ACC112 (cell line): ENCODE measurements at regions not wholly inside any gene's neighbourhood (a gene's known extent, or its start where the extent isn't known, plus 50 kb on each side); places are given as distances from the start of the nearest gene placed in this dataset.
"Not testable (repeated sequence)": the region's sequence is repeated elsewhere in the genome, so short reads cannot be mapped to it uniquely, and the experiment has no call there.

Experiments
- H2AFZ ChIP-seq: fragments of 200-600 bp; sonication (generic); one replicate; pipeline ENCODE4 v1.6.0; 2017; ENCODE audit warnings: antibody characterized with exemption, low read length; ENCODE audit not compliant: unreplicated experiment
- H3K27ac ChIP-seq: fragments of 200-600 bp; sonication (generic); 2 replicates; pipeline ENCODE4 v1.5.1; 2014; ENCODE audit warnings: low read depth, mild to moderate bottlenecking, antibody characterized with exemption, low read length, moderate library complexity
- H3K27me3 ChIP-seq: fragments of 200-600 bp; sonication (generic); 2 replicates; pipeline ENCODE4 v1.6.1; 2014; ENCODE audit warnings: mild to moderate bottlenecking, antibody characterized with exemption, low read length, moderate library complexity, mixed read lengths; ENCODE audit not compliant: insufficient read depth
- H3K36me3 ChIP-seq: fragments of 200-600 bp; sonication (generic); 2 replicates; pipeline ENCODE4 v1.6.1; 2016; ENCODE audit warnings: mild to moderate bottlenecking, antibody characterized with exemption, low read length, moderate library complexity, mixed read lengths; ENCODE audit not compliant: insufficient read depth
- H3K4me1 ChIP-seq: fragments of 200-600 bp; sonication (generic); one replicate; pipeline ENCODE4 v1.6.1; 2016; ENCODE audit warnings: low read length, mixed read lengths; ENCODE audit not compliant: insufficient read depth, unreplicated experiment, control insufficient read depth
- H3K4me3 ChIP-seq: fragments of 200-600 bp; sonication (generic); 2 replicates; pipeline ENCODE4 v1.5.1; 2014; ENCODE audit warnings: mild to moderate bottlenecking, low read depth, low read length
- H3K79me2 ChIP-seq: fragments of 200-600 bp; sonication (generic); one replicate; pipeline ENCODE4 v1.6.0; 2016; ENCODE audit warnings: low read length; ENCODE audit not compliant: control insufficient read depth, unreplicated experiment, insufficient read depth

DNA sequence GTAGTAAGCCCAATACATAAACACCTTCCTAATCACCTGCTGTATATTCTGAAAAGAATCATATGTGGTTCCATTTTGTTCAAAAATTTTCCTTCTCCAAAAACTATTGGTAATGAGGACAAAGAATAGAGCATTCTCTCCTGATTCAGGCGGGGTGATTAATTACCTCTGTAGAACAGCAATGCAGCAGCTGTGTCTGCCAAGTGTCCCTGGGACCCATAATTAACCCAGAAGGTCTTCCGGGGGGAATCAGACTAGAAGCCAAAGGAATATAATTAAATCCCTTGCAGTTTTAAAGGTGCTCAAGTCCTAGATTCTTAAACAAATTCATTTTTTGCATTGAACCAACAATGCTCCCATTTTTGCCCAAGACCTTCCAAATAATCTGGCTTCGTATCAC lies 60.3 kb upstream of the ABLIM1 start:
- Histone ChIP-seq H3K4me3 (no peak overlapping the region), H2AFZ (no peak overlapping the region), H3K27ac (no peak overlapping the region), H3K36me3 (no peaks in the 10 kb centered on the region), H3K27me3 (no peaks in the 10 kb centered on the region), H3K4me1 (peaks cover 27% of the 10 kb centered on the region), H3K79me2 (no peaks in the 10 kb centered on the region)

DNA sequence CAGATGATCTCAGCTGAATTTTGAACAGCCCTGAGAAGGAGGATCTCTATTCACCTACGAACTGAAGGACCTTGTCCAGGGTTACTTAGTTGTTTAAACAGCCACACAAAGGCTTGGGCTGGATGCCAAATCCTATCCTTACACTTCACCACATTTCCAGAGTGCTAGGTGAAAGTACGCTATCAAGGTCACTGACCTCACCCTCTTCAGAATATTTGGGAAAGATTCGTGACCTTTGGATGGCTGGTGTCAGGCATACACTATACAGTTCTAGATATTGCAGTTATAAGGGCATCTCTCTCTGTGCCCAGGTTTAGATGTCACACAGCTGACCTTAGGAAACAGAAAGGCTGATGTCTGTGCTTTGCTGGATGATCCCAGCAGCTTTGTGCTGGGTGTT lies 61.2 kb upstream of the ABLIM1 start:
- Histone ChIP-seq H3K36me3 (no peaks in the 10 kb centered on the region), H3K27ac (no peak overlapping the region), H3K4me3 (no peak overlapping the region), H3K27me3 (no peaks in the 10 kb centered on the region), H2AFZ (no peak overlapping the region), H3K4me1 (peaks cover 17% of the 10 kb centered on the region), H3K79me2 (no peaks in the 10 kb centered on the region)

DNA sequence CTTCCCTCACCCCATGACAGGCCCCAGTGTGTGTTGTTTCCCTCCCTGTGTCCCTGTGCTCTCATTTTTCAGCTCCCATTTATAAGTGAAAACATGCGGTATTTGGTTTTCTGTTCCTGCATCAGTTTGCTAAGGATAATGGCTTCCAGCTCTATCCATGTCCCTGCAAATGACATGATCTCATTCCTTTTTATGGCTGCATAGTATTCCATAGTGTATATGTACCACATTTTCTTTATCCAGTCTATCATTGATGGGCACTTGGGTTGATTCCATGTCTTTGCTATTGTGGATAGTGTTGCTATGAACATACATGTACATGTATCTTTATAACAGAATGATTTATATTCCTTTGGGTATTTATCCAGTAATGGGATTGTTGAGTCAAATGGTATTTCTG lies 61.9 kb upstream of the ABLIM1 start:
- H3K4me3 ChIP-seq, H3K27ac ChIP-seq, H3K36me3 ChIP-seq, H3K27me3 ChIP-seq, H2AFZ ChIP-seq, H3K79me2 ChIP-seq: not testable (repeated sequence)
- peaks cover 11% of the 10 kb centered on the region for H3K4me1 ChIP-seq

DNA sequence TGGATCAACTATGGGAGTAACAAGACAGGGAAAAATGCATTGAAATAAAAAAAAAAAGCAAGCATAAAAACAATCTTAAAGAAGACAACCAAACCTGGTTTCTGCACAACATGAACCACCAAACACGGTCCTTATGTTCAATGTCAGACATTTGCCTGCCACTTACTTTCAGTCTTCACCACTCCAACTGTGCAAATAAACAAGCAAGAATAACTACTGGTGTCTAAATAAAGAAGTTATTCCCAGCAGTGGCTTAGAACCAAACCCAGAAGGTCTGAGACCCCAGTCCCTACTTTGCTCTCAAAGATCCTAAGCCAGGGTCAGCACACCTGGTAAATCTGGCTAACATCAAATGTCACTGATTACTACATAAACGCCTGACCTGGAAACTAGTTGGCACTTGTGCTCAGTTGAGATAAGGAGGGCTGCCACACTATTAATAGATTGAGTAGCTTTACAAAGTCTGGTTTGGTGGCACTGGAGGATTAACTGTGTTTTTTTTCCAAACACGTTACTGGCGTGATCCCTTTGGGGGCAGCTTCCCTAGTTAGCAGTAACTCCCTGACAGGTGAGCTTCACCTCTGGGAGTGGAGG lies 62.7 kb upstream of the ABLIM1 start:
- Histone ChIP-seq H3K4me1 (peaks cover 3% of the 10 kb centered on the region), H3K36me3 (no peaks in the 10 kb centered on the region), H2AFZ (no peak overlapping the region), H3K79me2 (no peaks in the 10 kb centered on the region), H3K27me3 (no peaks in the 10 kb centered on the region), H3K4me3 (no peak overlapping the region), H3K27ac (no peak overlapping the region)

DNA sequence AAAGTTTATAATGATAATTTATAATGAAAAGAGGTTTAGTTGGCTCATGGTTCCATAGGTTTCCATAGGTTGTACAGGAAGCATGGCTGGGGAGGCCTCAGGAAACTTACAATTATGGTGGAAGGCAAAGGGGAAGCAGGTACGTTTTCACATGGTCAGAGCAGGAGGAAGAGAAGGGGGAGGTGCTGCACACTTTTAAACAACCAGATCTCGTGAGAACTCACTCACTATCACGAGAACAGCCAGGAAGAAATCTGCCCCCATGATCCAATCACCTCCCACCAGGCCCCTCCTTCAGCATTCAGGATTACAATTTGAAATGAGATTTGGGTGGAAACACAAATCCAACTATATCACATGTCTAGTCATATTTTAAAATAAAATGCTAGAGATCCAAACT lies 64.1 kb upstream of the ABLIM1 start:
- not testable (repeated sequence) for H3K4me3 ChIP-seq, H3K36me3 ChIP-seq, H3K79me2 ChIP-seq, H2AFZ ChIP-seq, H3K27me3 ChIP-seq, H3K27ac ChIP-seq, H3K4me1 ChIP-seq

DNA sequence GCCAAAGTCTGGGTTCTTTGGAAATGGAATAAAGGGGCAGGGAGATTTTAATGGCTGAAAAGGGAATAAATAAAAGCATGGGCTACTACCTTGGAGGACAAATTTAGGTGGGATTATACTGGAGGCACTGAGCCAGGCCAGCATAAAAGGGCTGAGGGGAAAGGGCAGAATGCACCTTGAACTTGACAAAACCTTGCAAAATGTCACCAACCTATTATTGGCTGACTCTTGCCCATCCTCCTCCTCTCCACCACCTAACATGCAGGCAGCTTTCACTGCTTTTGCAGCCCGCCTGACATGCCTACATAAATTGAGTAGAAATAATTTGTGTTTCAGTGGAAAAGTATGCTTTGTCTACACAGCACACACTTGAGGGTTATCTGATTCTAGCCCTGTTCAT lies 65.3 kb upstream of the ABLIM1 start:
- H3K27ac ChIP-seq = no peak overlapping the region
- H2AFZ ChIP-seq = no peak overlapping the region
- H3K27me3 ChIP-seq = no peaks in the 10 kb centered on the region
- no peaks in the 10 kb centered on the region for H3K36me3 ChIP-seq
- no peak overlapping the region for H3K4me3 ChIP-seq
- no peaks in the 10 kb centered on the region for H3K79me2 ChIP-seq
- H3K4me1 ChIP-seq = no peaks in the 10 kb centered on the region

DNA sequence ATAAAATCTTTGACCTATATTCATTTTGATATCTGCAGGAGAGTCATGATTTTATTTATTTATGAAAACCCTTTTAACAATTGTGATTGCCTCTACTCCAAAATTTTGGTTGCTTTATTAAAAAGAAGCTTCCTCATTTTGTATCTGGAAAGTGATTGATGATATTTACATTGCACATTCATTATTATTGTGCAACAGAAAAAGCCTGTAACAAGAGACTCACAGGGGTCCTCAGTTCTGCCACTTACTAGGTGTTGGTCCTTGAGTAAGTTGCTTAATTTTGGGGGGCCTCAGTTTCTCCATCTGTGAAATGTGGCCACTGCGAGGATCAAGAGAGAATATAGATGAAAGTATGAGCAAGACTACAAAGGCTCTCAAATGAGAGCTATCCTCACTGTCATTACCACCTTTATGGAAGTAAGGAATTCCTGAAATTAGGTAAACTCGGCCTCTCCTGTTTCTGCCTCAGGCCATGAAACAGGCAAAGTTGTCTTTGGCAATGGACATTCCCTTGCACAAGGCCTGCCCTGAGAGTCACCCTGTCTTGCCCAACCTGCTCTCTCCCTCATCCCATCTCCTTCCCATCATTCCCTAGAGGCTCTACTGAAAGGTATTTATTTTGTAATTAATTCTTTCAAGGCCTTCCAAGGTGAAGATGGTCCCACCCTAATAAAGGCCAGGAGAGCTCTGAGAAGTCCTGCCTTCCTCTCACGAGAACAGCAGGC lies 66.1 kb upstream of the ABLIM1 start:
- H3K79me2 ChIP-seq = no peaks in the 10 kb centered on the region
- no peak overlapping the region for H2AFZ ChIP-seq
- no peak overlapping the region for H3K4me3 ChIP-seq
- H3K36me3 ChIP-seq = no peaks in the 10 kb centered on the region
- H3K27ac ChIP-seq = no peak overlapping the region
- no peaks in the 10 kb centered on the region for H3K4me1 ChIP-seq
- H3K27me3 ChIP-seq = no peaks in the 10 kb centered on the region

DNA sequence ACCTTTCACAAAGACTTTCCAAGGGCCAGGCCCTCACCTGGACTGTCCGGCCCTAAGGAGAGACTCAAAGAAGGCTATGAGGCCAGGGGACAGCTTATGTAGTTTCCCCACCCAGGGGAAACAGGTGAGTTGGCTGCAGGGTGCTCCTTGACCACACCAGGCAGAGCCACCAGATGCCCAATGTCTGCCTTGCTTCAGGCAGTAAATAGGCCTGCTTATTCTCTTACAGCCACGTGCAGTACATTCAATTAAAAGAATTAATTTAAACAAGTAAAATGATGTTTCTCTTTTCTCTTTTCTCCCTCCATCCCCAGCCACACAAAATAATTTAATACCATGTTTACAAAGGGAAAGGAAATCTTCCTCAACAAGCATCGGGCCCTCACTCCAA lies 66.6 kb upstream of the ABLIM1 start:
- Histone ChIP-seq H3K4me3 (no peak overlapping the region), H3K27ac (no peak overlapping the region), H3K79me2 (no peaks in the 10 kb centered on the region), H3K4me1 (no peaks in the 10 kb centered on the region), H3K36me3 (no peaks in the 10 kb centered on the region), H3K27me3 (no peaks in the 10 kb centered on the region), H2AFZ (no peak overlapping the region)

DNA sequence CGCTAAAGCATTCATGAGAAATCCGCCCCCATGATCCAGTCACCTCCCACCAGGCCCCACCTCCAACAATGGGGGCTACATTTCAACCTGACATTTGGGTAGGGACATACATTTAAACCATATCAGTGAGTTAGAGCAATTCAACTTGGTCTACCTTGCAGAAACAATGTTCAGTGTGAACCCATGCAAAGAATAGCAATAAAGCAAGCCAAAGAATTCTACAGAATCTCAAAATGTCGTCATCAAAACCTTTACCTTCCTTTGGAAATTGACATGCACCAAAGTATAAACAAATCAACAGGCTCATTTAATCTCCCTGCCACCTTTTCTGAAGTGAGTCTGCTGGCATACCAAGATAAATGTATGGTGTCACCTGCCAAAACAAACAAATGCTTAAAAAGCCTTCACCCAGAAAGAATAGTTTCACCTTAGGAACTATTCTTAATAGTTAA lies 68.8 kb upstream of the ABLIM1 start:
- H3K27ac ChIP-seq = no peak overlapping the region
- no peak overlapping the region for H2AFZ ChIP-seq
- no peaks in the 10 kb centered on the region for H3K79me2 ChIP-seq
- no peaks in the 10 kb centered on the region for H3K4me1 ChIP-seq
- H3K36me3 ChIP-seq = no peaks in the 10 kb centered on the region
- H3K4me3 ChIP-seq = no peak overlapping the region
- no peaks in the 10 kb centered on the region for H3K27me3 ChIP-seq

DNA sequence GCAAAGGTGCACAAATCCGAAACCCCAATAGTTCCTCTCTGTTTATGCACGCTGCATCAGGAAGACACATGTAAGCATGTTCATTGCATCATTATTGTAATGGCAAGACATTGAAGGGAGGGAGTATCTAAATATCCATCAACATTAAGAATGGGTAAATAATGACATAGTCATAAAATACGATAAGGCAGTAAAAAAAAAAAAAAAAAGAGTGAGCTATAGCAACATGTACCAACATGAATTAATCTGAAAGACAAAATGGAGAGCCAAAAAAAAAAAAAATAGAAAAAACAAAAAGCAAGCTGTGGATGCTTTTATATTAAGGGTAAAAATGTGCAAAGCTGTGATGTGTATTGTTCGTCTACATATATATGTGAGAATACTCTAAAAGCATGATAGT lies 70.2 kb upstream of the ABLIM1 start:
- H3K4me1 ChIP-seq = no peaks in the 10 kb centered on the region
- H3K27ac ChIP-seq = no peak overlapping the region
- H3K4me3 ChIP-seq = no peak overlapping the region
- no peak overlapping the region for H2AFZ ChIP-seq
- no peaks in the 10 kb centered on the region for H3K79me2 ChIP-seq
- H3K36me3 ChIP-seq = no peaks in the 10 kb centered on the region
- H3K27me3 ChIP-seq = no peaks in the 10 kb centered on the region

DNA sequence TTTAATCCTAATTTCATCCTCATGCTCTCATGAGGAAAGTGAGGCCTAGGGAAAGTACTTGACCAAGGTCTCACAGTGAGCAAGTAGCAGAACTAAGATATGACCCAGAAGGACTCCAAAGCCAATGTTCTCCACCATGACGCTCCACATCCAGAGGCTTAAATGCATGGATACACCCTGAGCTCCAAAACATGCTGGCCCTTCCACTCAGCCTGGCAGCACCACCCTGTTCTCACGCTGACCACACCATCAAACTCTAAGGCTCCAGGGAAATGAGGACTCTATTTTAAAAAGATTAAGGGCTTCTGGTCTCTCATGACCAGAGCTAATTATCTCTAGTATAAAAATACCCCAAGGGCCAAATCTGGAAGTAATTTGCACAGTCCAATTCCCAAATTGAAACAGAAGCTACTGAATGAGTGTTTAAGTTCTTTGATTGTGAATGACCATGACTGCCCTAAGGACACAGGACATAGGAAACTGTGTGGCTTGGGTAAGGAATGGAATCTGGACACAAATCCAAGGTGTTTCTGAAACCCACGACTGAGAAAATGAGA lies 71.1 kb upstream of the ABLIM1 start:
- H3K4me1 ChIP-seq = no peaks in the 10 kb centered on the region

More for the DNA sequence above, 71.1 kb upstream of the ABLIM1 start:
- Histone ChIP-seq H3K27ac (no peak overlapping the region), H3K4me3 (no peak overlapping the region), H3K27me3 (no peaks in the 10 kb centered on the region), H2AFZ (no peak overlapping the region), H3K36me3 (no peaks in the 10 kb centered on the region), H3K79me2 (no peaks in the 10 kb centered on the region)
